ENCODE measurements at regions not wholly inside any gene's neighbourhood (a gene's known extent, or its start where the extent isn't known, plus 50 kb on each side); places are given as distances from the start of the nearest gene placed in this dataset.

DNA sequence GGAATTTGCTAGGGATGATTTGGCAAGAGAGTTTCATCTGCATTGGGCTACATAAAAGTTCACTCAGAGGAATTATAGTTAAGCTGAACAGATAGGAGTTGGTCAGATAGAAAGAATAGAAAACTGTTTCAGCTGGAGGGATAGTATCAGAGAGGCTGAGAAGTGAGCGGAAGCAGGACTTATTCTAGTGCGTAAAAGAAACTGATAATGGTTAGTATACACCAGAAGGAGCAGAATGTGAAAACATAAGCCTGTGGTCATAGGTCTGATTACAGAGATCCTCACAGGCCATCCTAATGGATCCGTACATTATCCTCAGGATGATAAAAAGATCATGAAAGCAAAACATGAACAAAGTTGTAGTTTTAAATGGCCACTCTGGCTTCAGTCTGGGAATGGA, 585.2 kb downstream of the BRINP1 start:
- TF ChIP-seq, protein P1, sequence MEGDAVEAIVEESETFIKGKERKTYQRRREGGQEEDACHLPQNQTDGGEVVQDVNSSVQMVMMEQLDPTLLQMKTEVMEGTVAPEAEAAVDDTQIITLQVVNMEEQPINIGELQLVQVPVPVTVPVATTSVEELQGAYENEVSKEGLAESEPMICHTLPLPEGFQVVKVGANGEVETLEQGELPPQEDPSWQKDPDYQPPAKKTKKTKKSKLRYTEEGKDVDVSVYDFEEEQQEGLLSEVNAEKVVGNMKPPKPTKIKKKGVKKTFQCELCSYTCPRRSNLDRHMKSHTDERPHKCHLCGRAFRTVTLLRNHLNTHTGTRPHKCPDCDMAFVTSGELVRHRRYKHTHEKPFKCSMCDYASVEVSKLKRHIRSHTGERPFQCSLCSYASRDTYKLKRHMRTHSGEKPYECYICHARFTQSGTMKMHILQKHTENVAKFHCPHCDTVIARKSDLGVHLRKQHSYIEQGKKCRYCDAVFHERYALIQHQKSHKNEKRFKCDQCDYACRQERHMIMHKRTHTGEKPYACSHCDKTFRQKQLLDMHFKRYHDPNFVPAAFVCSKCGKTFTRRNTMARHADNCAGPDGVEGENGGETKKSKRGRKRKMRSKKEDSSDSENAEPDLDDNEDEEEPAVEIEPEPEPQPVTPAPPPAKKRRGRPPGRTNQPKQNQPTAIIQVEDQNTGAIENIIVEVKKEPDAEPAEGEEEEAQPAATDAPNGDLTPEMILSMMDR (conservative IDR thresholded peaks at IDR 0.05) = no peak
- no peak overlapping the region for H3K4me3 Mint-ChIP-seq
- Histone ChIP-seq H4K5ac (ENCODE audit: insufficient read length, low read depth, low read length) (no peak overlapping the region), H3K4me2 (ENCODE audit: insufficient read depth, insufficient read length, low read length) (no peak overlapping the region), H3K23me2 (ENCODE audit: insufficient read length, low read depth, low read length, poor library complexity, severe bottlenecking) (no peaks in the 10 kb centered on the region), H2BK12ac (ENCODE audit: insufficient read length, low read depth, low read length) (no peak overlapping the region), H3K79me2 (ENCODE audit: insufficient read depth, low read length) (no peaks in the 10 kb centered on the region), H2BK120ac (ENCODE audit: low read depth, low read length, poor library complexity, severe bottlenecking) (no peak overlapping the region), H3K56ac (ENCODE audit: insufficient read length, low read depth, low read length) (no peak overlapping the region), H4K91ac (ENCODE audit: insufficient read length, low read depth, low read length) (no peak overlapping the region), H2BK15ac (ENCODE audit: low read depth, low read length) (no peak overlapping the region), H3T11ph (ENCODE audit: low read length) (no peak overlapping the region), H2AFZ (ENCODE audit: low read length) (no peak overlapping the region), H3K14ac (ENCODE audit: insufficient read depth, low read length) (no peak overlapping the region), H3K27ac (ENCODE audit: insufficient read length, low read depth, low read length) (no peak overlapping the region), H4K8ac (replicated peaks; ENCODE audit: insufficient read length, low read depth, low read length) (no peak overlapping the region), H3K9me3 (ENCODE audit: control insufficient read depth, low read depth, low read length) (no peaks in the 10 kb centered on the region), H3K79me1 (ENCODE audit: insufficient read depth, low read depth, low read length, poor library complexity, severe bottlenecking) (no peaks in the 10 kb centered on the region), H2BK20ac (ENCODE audit: low read depth, low read length, poor library complexity, severe bottlenecking) (no peak overlapping the region), H3K4ac (ENCODE audit: low read depth, low read length) (no peak overlapping the region), H3K18ac (ENCODE audit: insufficient read length, low read depth, low read length) (no peak overlapping the region), H2BK5ac (ENCODE audit: insufficient read length, low read length) (no peak overlapping the region), H2AK5ac (ENCODE audit: insufficient read length, low read length) (no peak overlapping the region), H3K9ac (ENCODE audit: extremely low read depth, insufficient read length, low read length) (no peak overlapping the region), H4K20me1 (ENCODE audit: control insufficient read depth, insufficient read depth, insufficient read length) (no peaks in the 10 kb centered on the region), H3K23ac (ENCODE audit: insufficient read length, low read depth, low read length) (no peak overlapping the region), H3K27me3 (ENCODE audit: insufficient read depth, low read length) (no peaks in the 10 kb centered on the region), H3K4me1 (ENCODE audit: insufficient read depth, low read length) (no peaks in the 10 kb centered on the region)
- no peaks in the 10 kb centered on the region for H3K4me1 Mint-ChIP-seq
- DNase-seq = no peak
- no peak overlapping the region for H3K27ac Mint-ChIP-seq
- H3K36me3 Mint-ChIP-seq (ENCODE audit: insufficient read depth in 1 of 3, low read depth in 3 of 3) = no peaks in the 10 kb centered on the region
- WGBS (ENCODE audit: extremely low coverage, insufficient read length, low lambda C conversion rate) = no CpG with 5 or more reads among the region's 3 CpGs
- 0 out of 2 replicates have a peak, but pooled peaks cover 2% of the 10 kb centered on the region for H3K27me3 Mint-ChIP-seq (ENCODE audit: low read depth)
- H3K9me3 Mint-ChIP-seq = no peaks in the 10 kb centered on the region

Measured in H9 (cell line).